ENCODE measurements at regions not wholly inside any gene's neighbourhood (a gene's known extent, or its start where the extent isn't known, plus 50 kb on each side); places are given as distances from the start of the nearest gene placed in this dataset.

DNA sequence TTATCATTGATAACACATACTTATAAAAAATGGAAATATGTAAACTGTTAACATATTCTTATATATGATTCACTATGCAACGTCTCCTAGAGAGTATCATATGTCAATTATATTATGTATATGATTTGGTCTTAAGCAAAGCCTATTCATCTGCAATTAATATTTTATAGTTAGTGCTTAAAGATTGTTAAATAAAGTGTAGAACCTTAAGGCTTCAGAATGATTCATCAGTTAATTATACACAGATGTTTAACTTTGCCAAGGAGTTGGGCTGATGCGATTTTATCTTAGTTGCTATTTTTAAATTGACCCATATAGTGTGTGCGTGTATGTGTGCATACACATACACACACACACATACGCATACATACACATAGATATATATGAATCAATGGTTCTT is 323.1 kb downstream of the RBM43 start:
- H3K4ac ChIP-seq (ENCODE audit: low read depth, low read length), result no peak overlapping the region
- H3K79me2 ChIP-seq (ENCODE audit: insufficient read depth, low read length), result no peaks in the 10 kb centered on the region
- no peak overlapping the region for H3K4me2 ChIP-seq (ENCODE audit: insufficient read depth, insufficient read length, low read length)
- H2AK5ac ChIP-seq (ENCODE audit: insufficient read length, low read length), result no peak overlapping the region
- no peak overlapping the region for H3K4me3 Mint-ChIP-seq
- H3K27ac Mint-ChIP-seq, result no peak overlapping the region
- no peak overlapping the region for H3K14ac ChIP-seq (ENCODE audit: insufficient read depth, low read length)
- H2BK20ac ChIP-seq (ENCODE audit: low read depth, low read length, poor library complexity, severe bottlenecking), result no peak overlapping the region
- peaks cover 4 to 6% (median 5%) of the 10 kb centered on the region in 3 experiments for H3K36me3 Mint-ChIP-seq (ENCODE audit: insufficient read depth in 1 of 3, low read depth in 3 of 3)
- no peak overlapping the region for H3K9ac ChIP-seq (ENCODE audit: extremely low read depth, insufficient read length, low read length)
- H3K56ac ChIP-seq (ENCODE audit: insufficient read length, low read depth, low read length), result no peak overlapping the region
- no peaks in the 10 kb centered on the region; the same call in 1 of the 2 replicates for H3K4me1 ChIP-seq (ENCODE audit: insufficient read depth, low read length)
- H2AFZ ChIP-seq (ENCODE audit: low read length), result no peak overlapping the region
- no peak overlapping the region for H4K5ac ChIP-seq (ENCODE audit: insufficient read length, low read depth, low read length)
- no peak overlapping the region for H4K8ac ChIP-seq (replicated peaks; ENCODE audit: insufficient read length, low read depth, low read length)
- no CpG with 5 or more reads among the region's 4 CpGs for WGBS (ENCODE audit: extremely low coverage, insufficient read length, low lambda C conversion rate)
- H3K27ac ChIP-seq (ENCODE audit: insufficient read length, low read depth, low read length), result no peak overlapping the region
- no peaks in the 10 kb centered on the region for H4K20me1 ChIP-seq (ENCODE audit: control insufficient read depth, insufficient read depth, insufficient read length)
- no peaks in the 10 kb centered on the region for H3K9me3 ChIP-seq (ENCODE audit: control insufficient read depth, low read depth, low read length)
- H3K18ac ChIP-seq (ENCODE audit: insufficient read length, low read depth, low read length), result no peak overlapping the region
- no peaks in the 10 kb centered on the region for H3K79me1 ChIP-seq (ENCODE audit: insufficient read depth, low read depth, low read length, poor library complexity, severe bottlenecking)
- no peak for DNase-seq
- peaks cover 4 to 8% of the 10 kb centered on the region in 2 experiments for H3K9me3 Mint-ChIP-seq
- H3T11ph ChIP-seq (ENCODE audit: low read length), result no peak overlapping the region
- H3K4me1 Mint-ChIP-seq, result peaks cover 4 to 6% of the 10 kb centered on the region in 2 experiments; a peak in 2 of 4 replicates
- H3K23me2 ChIP-seq (ENCODE audit: insufficient read length, low read depth, low read length, poor library complexity, severe bottlenecking), result no peaks in the 10 kb centered on the region
- no peak overlapping the region for H2BK120ac ChIP-seq (ENCODE audit: low read depth, low read length, poor library complexity, severe bottlenecking)
- no peak overlapping the region for H2BK15ac ChIP-seq (ENCODE audit: low read depth, low read length)
- TF ChIP-seq, protein P1, sequence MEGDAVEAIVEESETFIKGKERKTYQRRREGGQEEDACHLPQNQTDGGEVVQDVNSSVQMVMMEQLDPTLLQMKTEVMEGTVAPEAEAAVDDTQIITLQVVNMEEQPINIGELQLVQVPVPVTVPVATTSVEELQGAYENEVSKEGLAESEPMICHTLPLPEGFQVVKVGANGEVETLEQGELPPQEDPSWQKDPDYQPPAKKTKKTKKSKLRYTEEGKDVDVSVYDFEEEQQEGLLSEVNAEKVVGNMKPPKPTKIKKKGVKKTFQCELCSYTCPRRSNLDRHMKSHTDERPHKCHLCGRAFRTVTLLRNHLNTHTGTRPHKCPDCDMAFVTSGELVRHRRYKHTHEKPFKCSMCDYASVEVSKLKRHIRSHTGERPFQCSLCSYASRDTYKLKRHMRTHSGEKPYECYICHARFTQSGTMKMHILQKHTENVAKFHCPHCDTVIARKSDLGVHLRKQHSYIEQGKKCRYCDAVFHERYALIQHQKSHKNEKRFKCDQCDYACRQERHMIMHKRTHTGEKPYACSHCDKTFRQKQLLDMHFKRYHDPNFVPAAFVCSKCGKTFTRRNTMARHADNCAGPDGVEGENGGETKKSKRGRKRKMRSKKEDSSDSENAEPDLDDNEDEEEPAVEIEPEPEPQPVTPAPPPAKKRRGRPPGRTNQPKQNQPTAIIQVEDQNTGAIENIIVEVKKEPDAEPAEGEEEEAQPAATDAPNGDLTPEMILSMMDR (conservative IDR thresholded peaks at IDR 0.05), result no peak
- no peak overlapping the region for H2BK12ac ChIP-seq (ENCODE audit: insufficient read length, low read depth, low read length)
- H4K91ac ChIP-seq (ENCODE audit: insufficient read length, low read depth, low read length), result no peak overlapping the region
- H3K23ac ChIP-seq (ENCODE audit: insufficient read length, low read depth, low read length), result no peak overlapping the region
- H3K27me3 Mint-ChIP-seq (ENCODE audit: low read depth), result no peaks in the 10 kb centered on the region
- H3K27me3 ChIP-seq (ENCODE audit: insufficient read depth, low read length), result no peaks in the 10 kb centered on the region
- H2BK5ac ChIP-seq (ENCODE audit: insufficient read length, low read length), result no peak overlapping the region

Data from H9 (cell line).